ENCODE measurements at regions not wholly inside any gene's neighbourhood (a gene's known extent, or its start where the extent isn't known, plus 50 kb on each side); places are given as distances from the start of the nearest gene placed in this dataset.

DNA sequence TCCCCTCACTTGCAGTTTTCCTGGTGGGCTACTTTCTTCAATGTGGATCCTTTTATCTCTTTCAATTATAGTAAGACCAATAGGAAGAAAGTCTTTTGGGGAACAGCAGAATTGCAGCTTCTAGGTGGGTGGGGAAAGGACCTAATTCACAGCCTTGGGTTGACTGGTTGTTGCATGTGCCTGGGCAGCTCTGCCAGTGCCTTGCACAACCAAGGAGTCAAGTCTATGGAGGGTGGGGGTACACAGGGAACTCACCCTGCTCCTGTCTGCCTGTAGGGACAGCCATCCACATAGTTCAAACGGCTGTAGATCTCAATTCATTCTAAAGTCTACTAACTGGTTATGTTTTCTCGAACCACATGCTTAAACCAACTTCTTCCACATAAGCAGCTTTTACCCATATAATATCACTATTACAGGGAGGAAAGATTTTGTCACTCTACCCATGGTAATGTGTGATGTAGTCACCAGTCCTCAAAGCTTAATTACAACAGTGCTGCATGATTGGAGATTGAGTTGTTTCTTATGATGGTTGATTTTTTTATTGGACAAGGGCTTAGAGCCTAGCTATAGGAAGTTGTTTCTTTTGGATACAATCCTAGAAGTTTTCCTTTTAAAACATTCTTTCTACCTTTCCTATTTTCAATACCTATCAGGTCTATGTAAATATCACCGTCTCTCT is 117.7 kb upstream of the FRMD6 start:
- Mint-ChIP-seq H3K27me3 (ENCODE audit: low read depth) (peaks cover 2% of the 10 kb centered on the region), H3K36me3 (ENCODE audit: insufficient read depth in 2 of 2) (no peaks in the 10 kb centered on the region), H3K4me1 (ENCODE audit: low read depth) (no peaks in the 10 kb centered on the region), H3K9me3 (peaks cover 0 to 2% of the 10 kb centered on the region in 2 donors), H3K27ac (no peak overlapping the region), H3K4me3 (no peak overlapping the region)
- DNase-seq = no peak
- no peak for ATAC-seq (replicated peaks in 1 of 2)

DNA sequence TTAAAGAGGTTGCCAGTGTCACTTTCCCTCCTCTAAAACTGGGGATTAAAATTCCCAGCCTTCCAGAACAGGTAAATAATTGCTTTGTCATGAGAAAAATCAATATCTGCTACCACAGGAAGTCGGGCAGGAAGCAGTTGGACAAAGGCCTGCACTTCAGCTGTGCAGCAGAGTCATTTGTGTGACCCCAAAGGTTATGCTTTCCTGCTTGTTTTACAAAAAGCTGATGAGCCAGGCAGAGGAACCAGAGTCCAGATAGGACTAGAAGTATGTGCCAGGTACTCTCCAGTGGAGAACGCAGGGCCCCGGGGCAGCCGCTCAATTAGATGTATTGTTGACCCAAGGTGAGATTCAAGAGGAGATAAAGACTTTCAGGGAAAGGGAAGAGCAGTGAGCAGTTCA is 117.1 kb upstream of the FRMD6 start:
- DNase-seq = no peak
- no peaks in the 10 kb centered on the region for H3K36me3 Mint-ChIP-seq (ENCODE audit: insufficient read depth in 2 of 2)
- no peaks in the 10 kb centered on the region for H3K4me1 Mint-ChIP-seq (ENCODE audit: low read depth)
- no peak for ATAC-seq (replicated peaks in 1 of 2)
- peaks cover 5% of the 10 kb centered on the region for H3K27me3 Mint-ChIP-seq (ENCODE audit: low read depth)
- H3K9me3 Mint-ChIP-seq = peaks cover 0 to 2% of the 10 kb centered on the region in 2 donors
- H3K4me3 Mint-ChIP-seq = no peak overlapping the region
- no peak overlapping the region for H3K27ac Mint-ChIP-seq

GRCh38 chr14:51535443-51536044 is 116.2 kb upstream of the FRMD6 start:
- ATAC-seq (replicated peaks in 1 of 2) (no peak), DNase-seq (no peak)
- H3K36me3 Mint-ChIP-seq (ENCODE audit: insufficient read depth in 2 of 2) = no peaks in the 10 kb centered on the region
- H3K4me1 Mint-ChIP-seq (ENCODE audit: low read depth) = no peaks in the 10 kb centered on the region
- H3K27ac Mint-ChIP-seq = no peak overlapping the region
- peaks cover 0 to 2% of the 10 kb centered on the region in 2 donors for H3K9me3 Mint-ChIP-seq
- H3K4me3 Mint-ChIP-seq = no peak overlapping the region
- H3K27me3 Mint-ChIP-seq (ENCODE audit: low read depth) = peaks cover 5% of the 10 kb centered on the region

- no peak overlapping the region for H3K4me3 Mint-ChIP-seq
- no peak for DNase-seq
- H3K9me3 Mint-ChIP-seq = peaks cover 0 to 2% of the 10 kb centered on the region in 2 donors
- peaks cover 10% of the 10 kb centered on the region for H3K27me3 Mint-ChIP-seq (ENCODE audit: low read depth)
- no peaks in the 10 kb centered on the region for H3K36me3 Mint-ChIP-seq (ENCODE audit: insufficient read depth in 2 of 2)
- no peak for ATAC-seq (replicated peaks in 1 of 2)
- no peaks in the 10 kb centered on the region for H3K4me1 Mint-ChIP-seq (ENCODE audit: low read depth)
- no peak overlapping the region for H3K27ac Mint-ChIP-seq
Measured at GRCh38 chr14:51538973-51539372, 112.7 kb upstream of the FRMD6 start.

DNA sequence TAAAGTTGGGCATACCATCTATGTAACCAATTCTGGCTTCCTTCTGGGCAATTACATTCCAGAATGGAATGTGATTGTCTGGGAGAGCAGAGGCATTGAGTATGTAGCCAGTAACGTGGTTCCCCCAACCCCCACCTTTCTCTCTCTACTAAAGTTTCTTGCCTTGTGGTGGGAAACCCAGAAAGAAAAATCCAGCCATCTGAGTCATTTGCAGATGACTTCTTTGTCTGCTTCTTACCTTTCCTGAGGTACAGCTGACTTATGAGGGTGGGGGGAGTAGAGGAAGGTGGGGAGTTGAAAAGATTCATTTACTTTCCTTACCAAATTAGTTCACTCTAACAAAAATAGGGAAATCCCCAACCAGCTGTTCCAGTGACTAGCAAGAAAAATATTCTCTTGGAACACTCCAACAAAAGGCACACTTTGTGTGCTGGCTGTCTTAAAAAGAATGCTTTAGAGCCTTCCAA is 112.1 kb upstream of the FRMD6 start:
- H3K9me3 Mint-ChIP-seq = peaks cover 0 to 2% of the 10 kb centered on the region in 2 donors
- H3K4me3 Mint-ChIP-seq = no peak overlapping the region
- peaks cover 10% of the 10 kb centered on the region for H3K27me3 Mint-ChIP-seq (ENCODE audit: low read depth)
- DNase-seq = no peak
- H3K36me3 Mint-ChIP-seq (ENCODE audit: insufficient read depth in 2 of 2) = no peaks in the 10 kb centered on the region
- no peak for ATAC-seq (replicated peaks in 1 of 2)
- H3K4me1 Mint-ChIP-seq (ENCODE audit: low read depth) = no peaks in the 10 kb centered on the region
- H3K27ac Mint-ChIP-seq = no peak overlapping the region

DNA sequence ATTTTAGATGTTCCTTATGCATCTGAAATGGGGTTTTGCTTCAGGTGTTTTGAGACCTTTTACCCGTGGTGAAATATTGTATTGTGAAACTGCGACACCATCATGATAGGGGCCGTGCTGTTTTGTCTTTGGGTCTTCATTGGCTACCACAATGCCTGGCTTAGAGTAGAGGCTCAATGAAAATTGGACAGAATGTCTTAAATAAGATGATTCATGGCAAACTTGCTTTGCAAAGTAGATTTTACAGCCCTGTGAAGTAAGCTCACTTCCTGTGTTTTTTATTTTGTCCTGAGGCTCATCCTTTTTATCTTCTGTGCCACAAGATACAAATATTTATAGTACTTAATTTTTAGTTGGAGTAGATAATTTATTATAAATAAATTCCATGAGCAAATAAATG is 111.3 kb upstream of the FRMD6 start:
- no peak overlapping the region for H3K27ac Mint-ChIP-seq
- no peak for ATAC-seq (replicated peaks in 1 of 2)
- H3K36me3 Mint-ChIP-seq (ENCODE audit: insufficient read depth in 2 of 2) = no peaks in the 10 kb centered on the region
- H3K4me1 Mint-ChIP-seq (ENCODE audit: low read depth) = no peaks in the 10 kb centered on the region
- H3K27me3 Mint-ChIP-seq (ENCODE audit: low read depth) = peaks cover 10% of the 10 kb centered on the region
- H3K9me3 Mint-ChIP-seq = peaks cover 0 to 2% of the 10 kb centered on the region in 2 donors
- H3K4me3 Mint-ChIP-seq = no peak overlapping the region
- DNase-seq = no peak

DNA sequence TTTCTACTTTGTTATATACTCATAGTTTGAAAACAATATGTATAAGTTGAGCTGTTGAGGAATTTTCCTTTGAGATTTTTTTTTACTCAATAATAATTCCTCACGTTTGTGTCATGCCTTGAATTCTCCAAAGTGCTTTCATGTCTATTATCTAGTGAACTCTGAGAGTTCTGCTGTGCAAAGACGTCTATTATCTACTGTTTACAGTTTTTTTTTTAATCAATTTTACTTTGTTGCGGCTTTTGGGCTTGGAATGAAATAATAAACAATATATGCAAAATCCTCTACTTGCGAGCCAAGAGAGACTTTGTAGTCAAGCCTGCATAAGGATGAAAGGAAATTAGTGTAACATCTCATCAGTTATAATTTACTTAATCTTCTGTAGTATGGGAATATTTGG is 107.2 kb upstream of the FRMD6 start:
- no peak overlapping the region for H3K4me3 Mint-ChIP-seq
- no peak for ATAC-seq (replicated peaks in 1 of 2)
- no peaks in the 10 kb centered on the region for H3K4me1 Mint-ChIP-seq (ENCODE audit: low read depth)
- H3K9me3 Mint-ChIP-seq = no peaks in the 10 kb centered on the region
- no peaks in the 10 kb centered on the region for H3K36me3 Mint-ChIP-seq (ENCODE audit: insufficient read depth in 2 of 2)
- no peak for DNase-seq
- peaks cover 5% of the 10 kb centered on the region for H3K27me3 Mint-ChIP-seq (ENCODE audit: low read depth)
- no peak overlapping the region for H3K27ac Mint-ChIP-seq

GRCh38 chr14:51544901-51545300 is 106.8 kb upstream of the FRMD6 start:
- ATAC-seq (replicated peaks in 1 of 2) (no peak), DNase-seq (no peak)
- Mint-ChIP-seq H3K27me3 (ENCODE audit: low read depth) (peaks cover 5% of the 10 kb centered on the region), H3K36me3 (ENCODE audit: insufficient read depth in 2 of 2) (no peaks in the 10 kb centered on the region), H3K4me3 (no peak overlapping the region), H3K9me3 (no peaks in the 10 kb centered on the region), H3K27ac (no peak overlapping the region), H3K4me1 (ENCODE audit: low read depth) (no peaks in the 10 kb centered on the region)

GRCh38 chr14:51545396-51545795 is 106.3 kb upstream of the FRMD6 start:
- H3K36me3 Mint-ChIP-seq (ENCODE audit: insufficient read depth in 2 of 2) = no peaks in the 10 kb centered on the region
- H3K27me3 Mint-ChIP-seq (ENCODE audit: low read depth) = peaks cover 5% of the 10 kb centered on the region
- H3K9me3 Mint-ChIP-seq = no peaks in the 10 kb centered on the region
- no peak overlapping the region for H3K4me3 Mint-ChIP-seq
- H3K27ac Mint-ChIP-seq = no peak overlapping the region
- H3K4me1 Mint-ChIP-seq (ENCODE audit: low read depth) = no peaks in the 10 kb centered on the region
- ATAC-seq (replicated peaks in 1 of 2) (no peak), DNase-seq (no peak)

- Mint-ChIP-seq H3K27me3 (ENCODE audit: low read depth) (peaks cover 5% of the 10 kb centered on the region), H3K36me3 (ENCODE audit: insufficient read depth in 2 of 2) (no peaks in the 10 kb centered on the region), H3K27ac (no peak overlapping the region), H3K4me1 (ENCODE audit: low read depth) (no peaks in the 10 kb centered on the region), H3K9me3 (no peaks in the 10 kb centered on the region), H3K4me3 (no peak overlapping the region)
- ATAC-seq (replicated peaks in 1 of 2) = no peak
- no peak for DNase-seq
Measured at GRCh38 chr14:51546099-51546498, 105.6 kb upstream of the FRMD6 start.

DNA sequence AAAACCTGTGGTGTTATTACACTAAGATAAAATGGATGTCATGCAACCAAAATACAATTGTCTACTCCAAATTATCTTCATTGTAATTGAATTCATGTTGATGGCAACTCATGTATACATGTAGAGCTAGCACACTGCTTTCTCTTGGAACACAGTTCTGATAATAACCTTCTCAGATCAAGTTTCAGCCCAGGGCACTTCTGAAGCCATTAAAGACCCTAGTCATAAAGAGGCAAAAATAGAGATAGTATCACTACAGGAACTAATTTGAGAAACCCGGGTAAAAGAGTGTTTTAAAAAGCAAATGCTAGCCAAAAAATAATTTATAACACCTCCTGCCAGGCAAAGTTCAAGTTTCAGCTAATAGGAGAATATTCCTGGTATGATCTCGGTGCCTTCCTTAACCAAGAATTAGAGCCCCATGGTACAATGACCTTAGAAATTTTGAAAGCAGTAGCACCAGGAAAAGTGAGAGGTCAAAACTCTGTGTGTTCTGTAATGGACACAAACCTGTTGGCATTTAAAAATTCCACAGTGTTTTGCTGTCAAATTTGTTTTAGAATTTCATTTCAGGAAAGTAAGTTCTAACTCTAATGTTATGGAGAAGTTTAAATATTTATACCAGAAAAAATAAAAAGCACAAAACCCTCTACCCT is 105.0 kb upstream of the FRMD6 start:
- no peak overlapping the region for H3K27ac Mint-ChIP-seq
- H3K4me3 Mint-ChIP-seq = no peak overlapping the region
- DNase-seq (no peak), ATAC-seq (replicated peaks in 1 of 2) (no peak)
- no peaks in the 10 kb centered on the region for H3K9me3 Mint-ChIP-seq
- H3K36me3 Mint-ChIP-seq (ENCODE audit: insufficient read depth in 2 of 2) = no peaks in the 10 kb centered on the region
- peaks cover 5% of the 10 kb centered on the region for H3K27me3 Mint-ChIP-seq (ENCODE audit: low read depth)
- H3K4me1 Mint-ChIP-seq (ENCODE audit: low read depth) = no peaks in the 10 kb centered on the region

DNA sequence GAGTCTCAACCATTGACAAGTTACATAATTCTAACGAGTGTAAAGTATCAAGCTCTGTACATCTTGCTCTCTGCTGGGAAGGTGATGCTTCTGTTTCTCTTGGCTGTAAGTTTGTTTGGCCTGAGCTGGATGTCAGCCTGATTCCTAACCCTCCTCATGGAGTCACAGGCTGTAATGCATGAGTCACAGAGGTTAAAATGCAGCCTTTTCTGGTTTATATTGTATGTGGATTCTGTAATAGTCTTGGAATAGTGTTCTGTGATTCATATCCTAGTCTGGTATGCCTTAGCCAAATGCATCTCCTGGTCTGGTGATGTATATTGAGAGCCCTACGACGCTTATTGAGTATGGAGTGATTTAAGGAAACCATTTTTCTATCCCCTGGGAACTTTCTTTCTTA is 104.5 kb upstream of the FRMD6 start:
- H3K9me3 Mint-ChIP-seq = no peaks in the 10 kb centered on the region
- H3K4me3 Mint-ChIP-seq = no peak overlapping the region
- H3K36me3 Mint-ChIP-seq (ENCODE audit: insufficient read depth in 2 of 2) = no peaks in the 10 kb centered on the region
- no peak overlapping the region for H3K27ac Mint-ChIP-seq
- H3K4me1 Mint-ChIP-seq (ENCODE audit: low read depth) = no peaks in the 10 kb centered on the region
- DNase-seq = no peak
- peaks cover 5% of the 10 kb centered on the region for H3K27me3 Mint-ChIP-seq (ENCODE audit: low read depth)
- no peak for ATAC-seq (replicated peaks in 1 of 2)

DNA sequence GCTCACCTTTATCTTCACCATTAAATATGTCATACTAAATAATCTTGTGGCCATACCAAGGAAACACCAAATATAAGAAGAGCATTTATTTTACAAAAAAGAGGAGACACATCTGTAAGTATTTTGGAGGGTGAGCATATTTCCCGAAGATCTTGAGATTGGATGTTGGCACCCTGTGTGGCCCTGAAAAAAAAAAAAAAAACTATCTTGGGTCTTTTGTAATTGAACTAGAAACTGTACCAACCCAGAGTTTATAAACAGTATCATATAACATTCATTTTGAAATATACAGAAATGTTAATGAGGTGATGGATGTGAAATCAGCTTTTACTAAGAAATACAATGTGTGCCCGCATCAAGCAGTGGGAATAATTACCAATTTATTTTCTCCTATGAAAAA is 104.0 kb upstream of the FRMD6 start:
- no peak for ATAC-seq (replicated peaks in 1 of 2)
- H3K27me3 Mint-ChIP-seq (ENCODE audit: low read depth) = peaks cover 5% of the 10 kb centered on the region
- no peak overlapping the region for H3K4me3 Mint-ChIP-seq
- no peaks in the 10 kb centered on the region for H3K4me1 Mint-ChIP-seq (ENCODE audit: low read depth)
- no peak overlapping the region for H3K27ac Mint-ChIP-seq
- no peak for DNase-seq
- no peaks in the 10 kb centered on the region for H3K9me3 Mint-ChIP-seq
- H3K36me3 Mint-ChIP-seq (ENCODE audit: insufficient read depth in 2 of 2) = no peaks in the 10 kb centered on the region
